ENCODE measurements at regions not wholly inside any gene's neighbourhood (a gene's known extent, or its start where the extent isn't known, plus 50 kb on each side); places are given as distances from the start of the nearest gene placed in this dataset.

GRCh38 chr7:86923527-86923926, 135.9 kb downstream of the ELAPOR2 start:
- Histone ChIP-seq H3K79me2 (ENCODE audit: insufficient read depth) (no peaks in the 10 kb centered on the region), H3F3A (ENCODE audit: insufficient read depth) (no peaks in the 10 kb centered on the region), H3K9me3 (ENCODE audit: low read depth) (no peaks in the 10 kb centered on the region), H3K36me3 (ENCODE audit: low read depth) (no peaks in the 10 kb centered on the region), H3K9ac (no peak overlapping the region), H3K9me2 (ENCODE audit: insufficient read depth) (no peaks in the 10 kb centered on the region), H3K4me3 (no peak overlapping the region), H3K27me3 (replicated peaks; ENCODE audit: insufficient read depth) (no peaks in the 10 kb centered on the region), H3K4me1 (ENCODE audit: insufficient read depth) (no peaks in the 10 kb centered on the region), H2AFZ (no peak overlapping the region), H3K27ac (no peak overlapping the region), H3K4me2 (ENCODE audit: unreplicated experiment) (no peak overlapping the region), H4K20me1 (ENCODE audit: insufficient read depth) (no peaks in the 10 kb centered on the region)
- DNase-seq = no peak
- TF ChIP-seq EZH2phosphoT487 (IDR thresholded peaks at IDR 0.05; ENCODE audit: insufficient read depth, low read depth) = no peak
- no peak for TF ChIP-seq EZH2 (IDR thresholded peaks at IDR 0.05; ENCODE audit: insufficient read depth, poor library complexity, severe bottlenecking)
- in situ Hi-C loops (cut with MboI) = loop anchor here (10.0 kb wide), 1 partner anchor 311 kb away; no protein-coding TSS in a partner anchor

DNA sequence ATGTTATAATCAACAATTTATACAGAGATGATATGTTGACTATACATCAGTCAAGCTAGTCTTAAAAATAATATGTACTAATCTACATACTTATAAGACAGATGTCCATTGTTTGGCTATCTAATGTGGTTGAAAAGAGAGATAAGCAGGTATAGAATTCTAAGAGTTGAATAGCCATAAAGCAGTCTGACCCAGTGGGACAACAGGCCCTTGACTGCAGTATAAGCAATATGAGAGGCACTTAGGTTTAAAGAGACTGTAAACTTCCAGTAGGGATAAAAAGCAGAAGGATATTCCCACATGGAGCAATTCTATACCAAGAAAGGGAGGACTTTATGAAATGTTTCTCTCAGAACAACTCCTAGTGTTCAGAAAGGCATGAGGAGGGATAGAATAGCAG, 139.3 kb downstream of the ELAPOR2 start:
- Histone ChIP-seq H3F3A (ENCODE audit: insufficient read depth) (no peaks in the 10 kb centered on the region), H3K9me2 (ENCODE audit: insufficient read depth) (no peaks in the 10 kb centered on the region), H2AFZ (no peak overlapping the region), H3K9ac (no peak overlapping the region), H3K27ac (no peak overlapping the region), H3K36me3 (ENCODE audit: low read depth) (no peaks in the 10 kb centered on the region), H3K4me2 (ENCODE audit: unreplicated experiment) (no peak overlapping the region), H3K4me3 (no peak overlapping the region), H3K4me1 (ENCODE audit: insufficient read depth) (no peaks in the 10 kb centered on the region), H3K79me2 (ENCODE audit: insufficient read depth) (no peaks in the 10 kb centered on the region), H4K20me1 (ENCODE audit: insufficient read depth) (no peaks in the 10 kb centered on the region), H3K9me3 (ENCODE audit: low read depth) (no peaks in the 10 kb centered on the region), H3K27me3 (replicated peaks; ENCODE audit: insufficient read depth) (no peaks in the 10 kb centered on the region)
- no peak for DNase-seq
- TF ChIP-seq EZH2phosphoT487 (IDR thresholded peaks at IDR 0.05; ENCODE audit: insufficient read depth, low read depth) (no peak), EZH2 (IDR thresholded peaks at IDR 0.05; ENCODE audit: insufficient read depth, poor library complexity, severe bottlenecking) (no peak)
- in situ Hi-C loops (cut with MboI) = loop anchor here (10.0 kb wide), 1 partner anchor 315 kb away; no protein-coding TSS in a partner anchor

GRCh38 chr7:86918245-86918644, 141.2 kb downstream of the ELAPOR2 start:
- Histone ChIP-seq H3K27ac (no peak overlapping the region), H3K4me3 (no peak overlapping the region), H3K36me3 (ENCODE audit: low read depth) (no peaks in the 10 kb centered on the region), H3K4me1 (ENCODE audit: insufficient read depth) (peaks cover 17% of the 10 kb centered on the region), H3K79me2 (ENCODE audit: insufficient read depth) (no peaks in the 10 kb centered on the region), H2AFZ (no peak overlapping the region), H3K9me2 (ENCODE audit: insufficient read depth) (no peaks in the 10 kb centered on the region), H3K4me2 (ENCODE audit: unreplicated experiment) (no peak overlapping the region), H3K27me3 (replicated peaks; ENCODE audit: insufficient read depth) (no peaks in the 10 kb centered on the region), H4K20me1 (ENCODE audit: insufficient read depth) (no peaks in the 10 kb centered on the region), H3F3A (ENCODE audit: insufficient read depth) (peaks cover 14% of the 10 kb centered on the region), H3K9ac (no peak overlapping the region), H3K9me3 (ENCODE audit: low read depth) (no peaks in the 10 kb centered on the region)
- DNase-seq = no peak
- 79 to 84% methylated on average over 3 of the region's 3 CpGs for WGBS, 2 experiments (ENCODE audit: low coverage in 1 of 2, low lambda C conversion rate in 2 of 2, missing lambda C conversion rate in 2 of 2)
- TF ChIP-seq EZH2phosphoT487 (IDR thresholded peaks at IDR 0.05; ENCODE audit: insufficient read depth, low read depth) = no peak
- no peak for TF ChIP-seq EZH2 (IDR thresholded peaks at IDR 0.05; ENCODE audit: insufficient read depth, poor library complexity, severe bottlenecking)
- in situ Hi-C loops (cut with MboI) = no loop called here

GRCh38 chr7:86916277-86916825, 143.1 kb downstream of the ELAPOR2 start:
- Histone ChIP-seq H3K9me3 (ENCODE audit: low read depth) (no peaks in the 10 kb centered on the region), H3K9me2 (ENCODE audit: insufficient read depth) (no peaks in the 10 kb centered on the region), H3K4me3 (no peak overlapping the region), H2AFZ (no peak overlapping the region), H3F3A (ENCODE audit: insufficient read depth) (peaks cover 16% of the 10 kb centered on the region), H4K20me1 (ENCODE audit: insufficient read depth) (no peaks in the 10 kb centered on the region), H3K79me2 (ENCODE audit: insufficient read depth) (no peaks in the 10 kb centered on the region), H3K9ac (no peak overlapping the region), H3K4me1 (ENCODE audit: insufficient read depth) (peaks cover 22% of the 10 kb centered on the region), H3K36me3 (ENCODE audit: low read depth) (no peaks in the 10 kb centered on the region), H3K4me2 (ENCODE audit: unreplicated experiment) (no peak overlapping the region), H3K27me3 (replicated peaks; ENCODE audit: insufficient read depth) (no peaks in the 10 kb centered on the region), H3K27ac (no peak overlapping the region)
- in situ Hi-C loops (cut with MboI) = no loop called here
- WGBS, 2 experiments (ENCODE audit: low coverage in 1 of 2, low lambda C conversion rate in 2 of 2, missing lambda C conversion rate in 2 of 2) = 94 to 95% methylated on average over 1 of the region's 1 CpG
- DNase-seq = no peak
- TF ChIP-seq EZH2 (IDR thresholded peaks at IDR 0.05; ENCODE audit: insufficient read depth, poor library complexity, severe bottlenecking) = no peak
- no peak for TF ChIP-seq EZH2phosphoT487 (IDR thresholded peaks at IDR 0.05; ENCODE audit: insufficient read depth, low read depth)

- WGBS, 2 experiments (ENCODE audit: low coverage in 1 of 2, low lambda C conversion rate in 2 of 2, missing lambda C conversion rate in 2 of 2) = 0 to 18% methylated on average over 1 of the region's 1 CpG
- no peaks in the 10 kb centered on the region for H3K79me2 ChIP-seq (ENCODE audit: insufficient read depth)
- no peak overlapping the region for H3K4me2 ChIP-seq (ENCODE audit: unreplicated experiment)
- H3F3A ChIP-seq (ENCODE audit: insufficient read depth) = peaks cover 16% of the 10 kb centered on the region
- DNase-seq = peak; percentile 62
- H2AFZ ChIP-seq = no peak overlapping the region
- H3K9me2 ChIP-seq (ENCODE audit: insufficient read depth) = no peaks in the 10 kb centered on the region
- in situ Hi-C loops (cut with MboI) = no loop called here
- no peak overlapping the region for H3K27ac ChIP-seq
- H4K20me1 ChIP-seq (ENCODE audit: insufficient read depth) = no peaks in the 10 kb centered on the region
- H3K4me1 ChIP-seq (ENCODE audit: insufficient read depth) = peaks cover 22% of the 10 kb centered on the region
- no peak overlapping the region for H3K9ac ChIP-seq
- no peak overlapping the region for H3K4me3 ChIP-seq
- no peaks in the 10 kb centered on the region for H3K9me3 ChIP-seq (ENCODE audit: low read depth)
- no peaks in the 10 kb centered on the region for H3K27me3 ChIP-seq (replicated peaks; ENCODE audit: insufficient read depth)
- TF ChIP-seq EZH2 (IDR thresholded peaks at IDR 0.05; ENCODE audit: insufficient read depth, poor library complexity, severe bottlenecking) = no peak
- TF ChIP-seq EZH2phosphoT487 (IDR thresholded peaks at IDR 0.05; ENCODE audit: insufficient read depth, low read depth) = no peak
- no peaks in the 10 kb centered on the region for H3K36me3 ChIP-seq (ENCODE audit: low read depth)
These were observed 144.9 kb downstream of the ELAPOR2 start for GRCh38 chr7:86914551-86914950.
